GM12878 (cell line): ENCODE measurements at regions not wholly inside any gene's neighbourhood (a gene's known extent, or its start where the extent isn't known, plus 50 kb on each side); places are given as distances from the start of the nearest gene placed in this dataset.

Experiments used
- ATAC-seq: fragments of 200-7000 bp; cut with Tn5 transposase; 3 replicates; pipeline ENCODE4 v1.9.1; 2020; ENCODE audit warnings: mild to moderate bottlenecking, moderate library complexity
- BruUV-seq: library from RNA; stranded (reverse); fragments of 400-500 nt; replicated peaks from 2 replicates; lab custom pipeline; 2021; lab: Mats Ljungman, UMichigan
- CTCF ChIA-PET: fragments of 300-600 bp; sonication (Branson Sonifier 250); formaldehyde crosslinking; extraction: SDS; loops from one replicate; lab custom pipeline; 2021; ENCODE audit warnings: inconsistent platforms; lab: Yijun Ruan, JAX
- POLR2A ChIA-PET: fragments of 350-600 bp; formaldehyde crosslinking; extraction: SDS; loops from one replicate; lab custom pipeline; 2021; ENCODE audit warnings: inconsistent platforms; lab: Charles Lee
- RAD21 ChIA-PET: fragments of 300-600 bp; sonication (Branson Sonifier 250); formaldehyde crosslinking; loops from one replicate; lab custom pipeline; 2023; ENCODE audit warnings: antibody characterized with exemption; ENCODE audit not compliant: unreplicated experiment; lab: Charles Lee
- SMC1A ChIA-PET: fragments of 300-600 bp; sonication (Branson Sonifier 250); formaldehyde crosslinking; loops from one replicate; lab custom pipeline; 2023; ENCODE audit not compliant: unreplicated experiment, uncharacterized antibody; lab: Charles Lee
- DNase-seq: peaks from one replicate; pipeline ENCODE4 v3.0.0-alpha.2; 2011; ENCODE audit warnings: low read depth, low spot score
- FAIRE-seq: peaks from 3 replicates; lab custom pipeline; 2011; peaks lifted over from hg19 to GRCh38; lab: Jason Lieb, UNC
- H2AFZ ChIP-seq: 2 replicates; pipeline ENCODE4 v1.6.0; 2011; ENCODE audit warnings: low read depth, low read length, control low read depth; ENCODE audit not compliant: control insufficient read depth
- H3K27ac ChIP-seq: 2 replicates; pipeline ENCODE4 v1.5.1; 2011; ENCODE audit warnings: control low read depth; ENCODE audit not compliant: control insufficient read depth, insufficient read depth
- H3K27me3 ChIP-seq, 2 experiments: replicated peaks in 1 of 2; 2 replicates each; pipeline versions ENCODE4 v1.6.0 to v1.6.1; 2011; ENCODE audit warnings: low read length in 1 of 2; ENCODE audit not compliant: control insufficient read depth in 2 of 2, insufficient read depth in 2 of 2
- H3K36me3 ChIP-seq, 2 experiments: 2 replicates each; pipeline ENCODE4 v1.5.1; 2011; ENCODE audit warnings: low read length in 1 of 2; ENCODE audit not compliant: control insufficient read depth in 2 of 2, insufficient read depth in 2 of 2
- H3K4me1 ChIP-seq: 2 replicates; pipeline ENCODE4 v1.6.1; 2011; ENCODE audit warnings: mild to moderate bottlenecking, low read length, moderate library complexity, mixed read lengths; ENCODE audit not compliant: control insufficient read depth, insufficient read depth
- H3K4me2 ChIP-seq: 2 replicates; pipeline ENCODE4 v1.6.0; 2011; ENCODE audit warnings: control low read depth; ENCODE audit not compliant: control insufficient read depth, insufficient read depth
- H3K4me3 ChIP-seq: fragments of 200-600 bp; sonication (generic); 2 replicates; pipeline ENCODE4 v1.5.1; 2016
- H3K79me2 ChIP-seq: 2 replicates; pipeline ENCODE4 v1.6.0; 2011; ENCODE audit warnings: low read length; ENCODE audit not compliant: control insufficient read depth, insufficient read depth
- H3K9ac ChIP-seq: 2 replicates; pipeline ENCODE4 v1.8.0; 2011; ENCODE audit warnings: low read length, control low read depth, mixed read lengths; ENCODE audit not compliant: control insufficient read depth, insufficient read depth
- H3K9me3 ChIP-seq: replicated peaks from 3 replicates; pipeline ENCODE4 v1.5.1; 2011; ENCODE audit warnings: mild to moderate bottlenecking, low read length; ENCODE audit not compliant: control insufficient read depth, insufficient read depth
- H4K20me1 ChIP-seq: 2 replicates; pipeline ENCODE4 v1.6.0; 2011; ENCODE audit not compliant: control insufficient read depth, insufficient read depth
- EED ChIP-seq: sonication (generic); IDR thresholded peaks from 2 replicates; pipeline ENCODE4 v1.6.1; 2016; ENCODE audit warnings: antibody characterized with exemption, low read depth
- IRF4 ChIP-seq: IDR thresholded peaks from 2 replicates; pipeline ENCODE4 v1.6.1; 2011; ENCODE audit warnings: low read depth, low read length
- KDM1A ChIP-seq: fragments of 200-600 bp; sonication (generic); IDR thresholded peaks from 2 replicates; pipeline ENCODE4 v1.6.1; 2016; ENCODE audit warnings: borderline replicate concordance
- MEF2A ChIP-seq: IDR thresholded peaks from 2 replicates; pipeline ENCODE4 v1.6.1; 2011; ENCODE audit warnings: low read depth, mild to moderate bottlenecking, low read length, moderate library complexity; ENCODE audit not compliant: insufficient read depth
- MEF2B ChIP-seq: fragments of 450-650 bp; IDR thresholded peaks from 2 replicates; pipeline ENCODE4 v1.6.1; 2018; ENCODE audit warnings: mild to moderate bottlenecking, moderate library complexity; ENCODE audit not compliant: partially characterized antibody, poor library complexity, severe bottlenecking
- MTA2 ChIP-seq: fragments of 450-650 bp; IDR thresholded peaks from 2 replicates; pipeline ENCODE4 v1.6.1; 2016; ENCODE audit warnings: low read depth, mild to moderate bottlenecking, moderate library complexity
- NFXL1 ChIP-seq: fragments of 450-650 bp; IDR thresholded peaks from 2 replicates; pipeline ENCODE4 v1.6.1; 2017; ENCODE audit warnings: antibody characterized with exemption, mild to moderate bottlenecking, borderline replicate concordance
- NR2C1 ChIP-seq: fragments of 450-650 bp; IDR thresholded peaks from 2 replicates; pipeline ENCODE4 v1.6.1; 2017; ENCODE audit warnings: antibody characterized with exemption, mild to moderate bottlenecking, moderate library complexity
- RBBP5 ChIP-seq: fragments of 200-600 bp; sonication (generic); conservative IDR thresholded peaks from 2 replicates; pipeline ENCODE4 v1.6.1; 2016
- STAT1 ChIP-seq: fragments of 450-650 bp; conservative IDR thresholded peaks from 2 replicates; pipeline ENCODE4 v1.6.1; 2014; ENCODE audit warnings: antibody characterized with exemption, mild to moderate bottlenecking
- SUZ12 ChIP-seq: fragments of 200-600 bp; sonication (generic); IDR thresholded peaks from one replicate; pipeline ENCODE4 v1.6.1; 2018; ENCODE audit warnings: antibody characterized with exemption, mild to moderate bottlenecking; ENCODE audit not compliant: unreplicated experiment
- TCF7 ChIP-seq: IDR thresholded peaks from 2 replicates; pipeline ENCODE4 v1.6.1; 2014; ENCODE audit warnings: antibody characterized with exemption, borderline replicate concordance
- ZNF207 ChIP-seq: fragments of 450-650 bp; IDR thresholded peaks from 2 replicates; pipeline ENCODE4 v1.6.1; 2014; ENCODE audit warnings: antibody characterized with exemption, mild to moderate bottlenecking, borderline replicate concordance
- WGBS: methylation state at CpG from one replicate; pipeline ENCODE4 v1.1.6; 2016; ENCODE audit warnings: low lambda C conversion rate; ENCODE audit not compliant: insufficient replicate concordance, insufficient coverage; ENCODE audit errors: missing lambda C conversion rate; 5-methylcytosine and 5-hydroxymethylcytosine counted together
- in situ Hi-C: fragments of 300-500 bp; cut with MboI; formaldehyde crosslinking; loops from 9 replicates; pipeline ENCODE4 v1.14.3; 2018; ENCODE audit warnings: mixed read lengths
- intact Hi-C: fragments of 100-400 bp; cut with micrococcal nuclease; formaldehyde crosslinking; loops from one replicate; pipeline ENCODE4 v1.14.2; 2022; ENCODE audit not compliant: unreplicated experiment
- TF ChIP-seq, protein P1 (sequence below): fragments of 150-350 bp; IDR thresholded peaks from 2 replicates; pipeline ENCODE4 v1.6.1; 2016; ENCODE audit warnings: low read depth, low read length
- TF ChIP-seq, protein P2 (sequence below): fragments of 450-650 bp; conservative IDR thresholded peaks from 2 replicates; pipeline ENCODE4 v1.6.1; 2017; ENCODE audit warnings: mild to moderate bottlenecking, moderate library complexity
- TF ChIP-seq, protein P3 (sequence below): IDR thresholded peaks from 2 replicates; pipeline ENCODE4 v1.6.1; 2011; ENCODE audit warnings: low read depth, mild to moderate bottlenecking, low read length, moderate library complexity, borderline replicate concordance; ENCODE audit errors: extremely low read depth
- TF ChIP-seq, protein P4 (sequence below): fragments of 450-650 bp; formaldehyde crosslinking; IDR thresholded peaks from 2 replicates; pipeline ENCODE4 v1.4.0; 2020; ENCODE audit warnings: mild to moderate bottlenecking, moderate library complexity

DNA sequence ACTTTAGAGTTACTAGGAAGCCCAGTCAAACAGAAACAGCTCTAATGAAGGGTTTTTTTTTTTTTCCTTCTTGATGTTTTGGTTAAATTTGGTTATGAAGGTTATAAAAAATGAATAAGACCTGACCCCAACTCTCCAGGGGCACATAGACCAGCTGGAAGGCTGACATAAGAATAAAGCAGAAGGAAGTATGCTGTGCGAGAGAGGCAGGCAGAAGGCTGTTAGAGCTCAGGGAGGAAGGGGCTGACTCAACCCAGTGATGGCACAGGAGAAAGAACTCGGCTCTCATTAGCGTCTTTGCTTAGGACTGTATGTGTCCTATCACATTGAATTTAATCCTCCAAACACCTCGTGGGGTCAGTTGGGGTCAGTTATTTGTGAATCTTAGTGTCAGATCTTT, 474.6 kb downstream of the PMP22 start:
- no peaks in the 10 kb centered on the region for H3K27me3 ChIP-seq
- CTCF ChIA-PET = no interaction called here
- SMC1A ChIA-PET = no interaction called here
- H3K4me2 ChIP-seq = no peak overlapping the region
- ATAC-seq (no peak), FAIRE-seq (no peak), DNase-seq (no peak)
- intact Hi-C loops = no loop called here
- no TSS peak for BruUV-seq
- RAD21 ChIA-PET = interaction anchor here (0.7 kb wide), 1 partner anchor 173 kb away, joined by 3 read pairs; no protein-coding TSS in a partner anchor
- H3K9ac ChIP-seq = no peak overlapping the region
- 0% methylated on average over 4 of the region's 4 CpGs for WGBS
- POLR2A ChIA-PET = no interaction called here
- TF ChIP-seq SUZ12 (no peak), MTA2 (no peak), MEF2A (no peak), KDM1A (no peak), IRF4 (no peak), RBBP5 (no peak), STAT1 (no peak), TCF7 (no peak), ZNF207 (no peak), NFXL1 (no peak), MEF2B (no peak), NR2C1 (no peak), EED (no peak)
- TF ChIP-seq, protein P1, sequence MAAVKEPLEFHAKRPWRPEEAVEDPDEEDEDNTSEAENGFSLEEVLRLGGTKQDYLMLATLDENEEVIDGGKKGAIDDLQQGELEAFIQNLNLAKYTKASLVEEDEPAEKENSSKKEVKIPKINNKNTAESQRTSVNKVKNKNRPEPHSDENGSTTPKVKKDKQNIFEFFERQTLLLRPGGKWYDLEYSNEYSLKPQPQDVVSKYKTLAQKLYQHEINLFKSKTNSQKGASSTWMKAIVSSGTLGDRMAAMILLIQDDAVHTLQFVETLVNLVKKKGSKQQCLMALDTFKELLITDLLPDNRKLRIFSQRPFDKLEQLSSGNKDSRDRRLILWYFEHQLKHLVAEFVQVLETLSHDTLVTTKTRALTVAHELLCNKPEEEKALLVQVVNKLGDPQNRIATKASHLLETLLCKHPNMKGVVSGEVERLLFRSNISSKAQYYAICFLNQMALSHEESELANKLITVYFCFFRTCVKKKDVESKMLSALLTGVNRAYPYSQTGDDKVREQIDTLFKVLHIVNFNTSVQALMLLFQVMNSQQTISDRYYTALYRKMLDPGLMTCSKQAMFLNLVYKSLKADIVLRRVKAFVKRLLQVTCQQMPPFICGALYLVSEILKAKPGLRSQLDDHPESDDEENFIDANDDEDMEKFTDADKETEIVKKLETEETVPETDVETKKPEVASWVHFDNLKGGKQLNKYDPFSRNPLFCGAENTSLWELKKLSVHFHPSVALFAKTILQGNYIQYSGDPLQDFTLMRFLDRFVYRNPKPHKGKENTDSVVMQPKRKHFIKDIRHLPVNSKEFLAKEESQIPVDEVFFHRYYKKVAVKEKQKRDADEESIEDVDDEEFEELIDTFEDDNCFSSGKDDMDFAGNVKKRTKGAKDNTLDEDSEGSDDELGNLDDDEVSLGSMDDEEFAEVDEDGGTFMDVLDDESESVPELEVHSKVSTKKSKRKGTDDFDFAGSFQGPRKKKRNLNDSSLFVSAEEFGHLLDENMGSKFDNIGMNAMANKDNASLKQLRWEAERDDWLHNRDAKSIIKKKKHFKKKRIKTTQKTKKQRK = no peak
- TF ChIP-seq, protein P2, sequence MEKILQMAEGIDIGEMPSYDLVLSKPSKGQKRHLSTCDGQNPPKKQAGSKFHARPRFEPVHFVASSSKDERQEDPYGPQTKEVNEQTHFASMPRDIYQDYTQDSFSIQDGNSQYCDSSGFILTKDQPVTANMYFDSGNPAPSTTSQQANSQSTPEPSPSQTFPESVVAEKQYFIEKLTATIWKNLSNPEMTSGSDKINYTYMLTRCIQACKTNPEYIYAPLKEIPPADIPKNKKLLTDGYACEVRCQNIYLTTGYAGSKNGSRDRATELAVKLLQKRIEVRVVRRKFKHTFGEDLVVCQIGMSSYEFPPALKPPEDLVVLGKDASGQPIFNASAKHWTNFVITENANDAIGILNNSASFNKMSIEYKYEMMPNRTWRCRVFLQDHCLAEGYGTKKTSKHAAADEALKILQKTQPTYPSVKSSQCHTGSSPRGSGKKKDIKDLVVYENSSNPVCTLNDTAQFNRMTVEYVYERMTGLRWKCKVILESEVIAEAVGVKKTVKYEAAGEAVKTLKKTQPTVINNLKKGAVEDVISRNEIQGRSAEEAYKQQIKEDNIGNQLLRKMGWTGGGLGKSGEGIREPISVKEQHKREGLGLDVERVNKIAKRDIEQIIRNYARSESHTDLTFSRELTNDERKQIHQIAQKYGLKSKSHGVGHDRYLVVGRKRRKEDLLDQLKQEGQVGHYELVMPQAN = no peak
- TF ChIP-seq, protein P3, sequence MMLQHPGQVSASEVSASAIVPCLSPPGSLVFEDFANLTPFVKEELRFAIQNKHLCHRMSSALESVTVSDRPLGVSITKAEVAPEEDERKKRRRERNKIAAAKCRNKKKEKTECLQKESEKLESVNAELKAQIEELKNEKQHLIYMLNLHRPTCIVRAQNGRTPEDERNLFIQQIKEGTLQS = no peak
- TF ChIP-seq, protein P4, sequence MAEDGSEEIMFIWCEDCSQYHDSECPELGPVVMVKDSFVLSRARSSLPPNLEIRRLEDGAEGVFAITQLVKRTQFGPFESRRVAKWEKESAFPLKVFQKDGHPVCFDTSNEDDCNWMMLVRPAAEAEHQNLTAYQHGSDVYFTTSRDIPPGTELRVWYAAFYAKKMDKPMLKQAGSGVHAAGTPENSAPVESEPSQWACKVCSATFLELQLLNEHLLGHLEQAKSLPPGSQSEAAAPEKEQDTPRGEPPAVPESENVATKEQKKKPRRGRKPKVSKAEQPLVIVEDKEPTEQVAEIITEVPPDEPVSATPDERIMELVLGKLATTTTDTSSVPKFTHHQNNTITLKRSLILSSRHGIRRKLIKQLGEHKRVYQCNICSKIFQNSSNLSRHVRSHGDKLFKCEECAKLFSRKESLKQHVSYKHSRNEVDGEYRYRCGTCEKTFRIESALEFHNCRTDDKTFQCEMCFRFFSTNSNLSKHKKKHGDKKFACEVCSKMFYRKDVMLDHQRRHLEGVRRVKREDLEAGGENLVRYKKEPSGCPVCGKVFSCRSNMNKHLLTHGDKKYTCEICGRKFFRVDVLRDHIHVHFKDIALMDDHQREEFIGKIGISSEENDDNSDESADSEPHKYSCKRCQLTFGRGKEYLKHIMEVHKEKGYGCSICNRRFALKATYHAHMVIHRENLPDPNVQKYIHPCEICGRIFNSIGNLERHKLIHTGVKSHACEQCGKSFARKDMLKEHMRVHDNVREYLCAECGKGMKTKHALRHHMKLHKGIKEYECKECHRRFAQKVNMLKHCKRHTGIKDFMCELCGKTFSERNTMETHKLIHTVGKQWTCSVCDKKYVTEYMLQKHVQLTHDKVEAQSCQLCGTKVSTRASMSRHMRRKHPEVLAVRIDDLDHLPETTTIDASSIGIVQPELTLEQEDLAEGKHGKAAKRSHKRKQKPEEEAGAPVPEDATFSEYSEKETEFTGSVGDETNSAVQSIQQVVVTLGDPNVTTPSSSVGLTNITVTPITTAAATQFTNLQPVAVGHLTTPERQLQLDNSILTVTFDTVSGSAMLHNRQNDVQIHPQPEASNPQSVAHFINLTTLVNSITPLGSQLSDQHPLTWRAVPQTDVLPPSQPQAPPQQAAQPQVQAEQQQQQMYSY (CRISPR knock-in tag) = no peak
- no peak overlapping the region for H3K4me3 ChIP-seq
- H3K27ac ChIP-seq = no peak overlapping the region
- H3K36me3 ChIP-seq = no peaks in the 10 kb centered on the region
- in situ Hi-C loops = no loop called here
- no peaks in the 10 kb centered on the region; the same call in 2 of the 3 replicates for H3K9me3 ChIP-seq
- no peaks in the 10 kb centered on the region for H4K20me1 ChIP-seq
- no peaks in the 10 kb centered on the region for H3K4me1 ChIP-seq
- no peaks in the 10 kb centered on the region for H3K79me2 ChIP-seq
- no peak overlapping the region for H2AFZ ChIP-seq
